Skin of body (tissue), 1 donor: ENCODE measurements at regions not wholly inside any gene's neighbourhood (a gene's known extent, or its start where the extent isn't known, plus 50 kb on each side); places are given as distances from the start of the nearest gene placed in this dataset.
"Not testable (repeated sequence)": the region's sequence is repeated elsewhere in the genome, so short reads cannot be mapped to it uniquely, and the experiment has no call there.

Experiments
- DNase-seq: peaks from one replicate; lab custom pipeline; 2025; lab: John Stamatoyannopoulos, UW

DNA sequence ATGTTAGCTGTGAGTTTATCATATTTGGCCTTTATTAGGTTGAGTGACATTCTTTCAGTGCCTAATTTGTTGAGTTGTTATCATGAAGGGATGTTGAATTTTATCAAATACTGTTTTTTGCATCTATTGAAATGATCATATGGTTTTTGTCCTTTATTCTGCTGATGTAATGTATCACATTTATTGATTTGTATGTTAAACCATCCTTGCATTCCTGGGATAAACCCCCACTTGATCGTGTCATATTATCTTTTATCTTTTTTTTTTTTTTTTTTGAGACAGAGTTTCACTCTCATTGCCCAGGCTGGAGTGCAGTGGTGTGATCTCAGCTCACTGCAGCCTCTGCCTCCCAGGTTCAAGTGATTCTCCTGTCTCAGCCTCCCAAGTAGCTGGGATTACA lies 51.9 kb upstream of the MFGE8 start:
- DNase-seq, result not testable (repeated sequence)

DNA sequence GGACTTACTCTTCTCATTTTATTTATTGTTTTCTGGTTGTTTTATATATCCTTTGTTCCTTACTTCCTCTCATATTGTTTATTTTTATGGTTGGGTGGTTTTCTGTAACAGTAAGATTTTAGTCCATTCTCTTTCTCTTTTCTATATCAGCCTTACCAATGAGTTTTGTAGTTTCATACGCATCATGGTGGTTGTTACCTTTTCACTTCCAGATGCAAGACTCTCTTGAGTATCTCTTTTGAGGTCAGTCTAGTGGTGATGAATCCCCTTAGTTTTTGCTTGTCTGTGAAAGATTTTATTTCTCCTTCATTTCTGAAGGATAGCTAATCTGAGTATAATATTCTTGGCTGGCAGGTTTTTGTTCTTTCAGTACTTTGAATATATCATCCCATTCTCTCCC lies 57.1 kb upstream of the MFGE8 start:
- DNase-seq, result no peak

DNA sequence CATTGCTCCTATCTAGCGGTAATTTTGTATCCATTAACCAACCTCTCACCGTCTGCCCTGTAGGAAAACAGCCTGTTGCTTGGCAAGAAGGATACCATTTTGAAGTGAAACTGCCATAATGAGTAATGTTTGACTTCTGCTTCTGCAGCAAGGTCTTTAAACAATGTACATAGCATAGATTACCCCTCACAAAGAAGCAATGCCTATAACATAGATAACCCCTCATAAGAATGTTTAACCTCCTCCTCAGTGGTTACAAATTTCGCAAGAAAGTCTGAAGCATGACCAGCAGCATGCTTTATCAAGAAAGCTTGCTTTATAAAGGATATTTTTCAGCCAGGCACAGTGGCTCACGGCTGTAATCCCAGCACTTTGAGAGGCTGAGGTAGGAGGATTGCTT lies 61.2 kb upstream of the MFGE8 start:
- DNase-seq, result no peak

DNA sequence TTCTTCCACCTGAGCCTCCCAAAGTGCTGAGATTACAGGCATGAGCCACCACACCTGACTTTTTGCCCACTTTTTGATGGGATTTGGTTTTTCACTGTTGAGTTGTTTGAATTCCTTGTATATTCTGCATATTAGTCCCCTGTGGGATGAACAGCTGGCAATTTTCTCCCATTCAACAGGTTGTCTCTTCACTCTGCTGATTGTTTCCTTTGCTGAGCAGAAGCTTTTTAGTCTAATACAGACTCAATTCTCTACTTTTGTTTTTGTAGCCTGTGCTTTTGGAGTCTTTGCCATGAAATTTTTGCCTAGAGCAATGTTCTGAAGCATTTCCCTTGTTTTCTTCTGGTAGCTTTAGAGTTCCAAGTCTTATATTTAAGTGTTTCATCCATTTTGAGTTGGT lies 62.7 kb upstream of the MFGE8 start:
- DNase-seq, result no peak

DNA sequence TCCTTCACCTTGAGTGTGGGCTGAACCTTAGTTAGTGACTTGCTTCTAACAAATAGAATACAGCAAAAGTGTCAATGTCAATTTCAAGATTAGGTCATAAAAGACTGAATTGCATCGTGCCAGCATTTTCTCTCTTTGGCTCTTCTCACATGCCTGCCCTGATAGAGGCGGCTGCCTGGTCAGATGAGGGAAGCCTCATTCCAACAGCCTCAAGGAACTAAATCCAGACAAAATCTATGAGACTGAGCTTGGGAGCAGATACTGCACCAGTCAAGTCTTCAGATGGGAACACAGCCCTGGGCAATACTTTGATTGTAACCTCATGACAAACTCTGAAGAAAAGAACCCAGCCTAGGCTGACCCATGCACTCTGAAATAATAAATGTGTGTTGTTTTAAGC lies 63.5 kb upstream of the MFGE8 start:
- DNase-seq, result no peak

DNA sequence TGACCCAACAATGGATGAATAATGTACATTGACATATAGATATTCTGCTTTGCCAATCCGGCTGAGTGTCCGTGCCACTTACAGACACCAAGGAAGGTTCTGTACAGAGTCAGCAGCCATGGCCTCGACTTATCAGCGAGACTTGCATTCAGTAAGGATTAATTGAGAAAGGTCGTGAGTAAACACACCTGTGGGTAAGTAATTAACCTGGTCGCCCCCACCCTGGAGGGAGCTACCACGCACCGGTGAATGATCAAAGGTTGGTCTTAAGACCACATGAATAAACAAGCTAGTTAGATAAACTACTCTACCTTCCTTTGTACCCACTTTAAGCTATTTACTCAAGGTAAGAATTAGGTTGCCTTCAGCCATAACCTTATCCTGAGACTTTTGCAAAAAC lies 66.5 kb upstream of the MFGE8 start:
- no peak for DNase-seq

DNA sequence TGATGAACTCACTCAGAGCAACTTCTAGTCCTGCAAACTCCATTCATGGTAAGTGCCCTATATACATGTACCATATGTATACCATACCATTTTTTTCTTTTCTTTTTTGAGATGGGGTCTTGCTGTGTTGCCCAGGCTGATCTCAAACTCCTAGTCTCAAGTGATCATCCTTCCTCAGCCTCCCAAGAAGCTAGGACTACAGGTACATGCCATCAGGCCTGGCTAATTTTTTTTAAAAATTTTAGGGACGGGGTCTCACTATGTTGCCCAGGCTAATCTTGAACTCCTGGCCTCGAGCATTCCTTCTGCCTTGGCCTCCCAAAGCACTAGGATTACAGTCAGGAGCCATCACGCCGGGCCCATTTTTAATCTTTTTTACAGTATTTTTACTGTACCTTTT lies 67.3 kb upstream of the MFGE8 start:
- DNase-seq, result no peak

DNA sequence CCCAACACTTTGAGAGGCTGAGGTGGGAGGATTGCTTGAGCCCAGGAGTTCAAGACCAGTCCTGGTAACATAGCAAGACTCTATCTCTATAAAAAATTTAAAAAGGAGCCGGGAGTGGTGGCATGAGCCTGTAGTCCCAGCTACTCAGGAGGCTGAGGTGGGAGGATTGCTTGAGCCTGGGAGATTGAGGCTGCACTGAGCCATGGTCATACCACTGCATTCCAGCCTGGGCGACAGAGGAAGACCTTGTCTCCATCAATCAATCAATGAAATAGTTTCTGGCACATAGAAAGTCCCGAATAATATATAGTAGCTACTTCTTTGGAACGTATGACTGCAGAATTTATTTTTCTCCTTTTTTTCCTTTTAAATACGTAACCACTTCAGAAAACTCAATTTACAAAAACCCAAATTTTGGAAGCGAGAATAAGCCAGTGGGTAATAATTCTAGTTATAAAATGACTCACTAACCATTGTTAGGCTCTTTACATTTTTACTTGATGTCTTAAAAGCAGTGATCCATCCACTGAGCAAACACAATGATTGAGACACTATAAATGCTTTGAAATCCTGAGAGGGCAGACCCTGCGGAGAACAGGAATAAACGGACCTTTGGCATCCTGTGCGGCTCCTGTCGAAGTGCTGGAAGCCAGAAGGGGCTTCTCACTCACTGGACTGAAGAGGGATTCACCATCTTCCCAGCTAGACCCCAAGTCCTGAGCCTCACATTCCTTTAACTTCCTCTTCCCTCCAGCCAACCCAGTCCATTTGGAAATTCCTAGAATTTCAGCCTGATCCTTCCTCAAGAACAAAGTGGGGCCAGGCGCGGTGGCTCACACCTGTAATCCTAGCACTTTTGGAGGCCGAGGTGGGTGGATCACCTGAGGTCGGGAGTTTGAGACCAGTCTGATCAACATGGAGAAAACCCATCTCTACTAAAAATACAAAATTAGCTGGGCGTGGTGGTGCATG lies 68.4 kb upstream of the MFGE8 start:
- no peak for DNase-seq

DNA sequence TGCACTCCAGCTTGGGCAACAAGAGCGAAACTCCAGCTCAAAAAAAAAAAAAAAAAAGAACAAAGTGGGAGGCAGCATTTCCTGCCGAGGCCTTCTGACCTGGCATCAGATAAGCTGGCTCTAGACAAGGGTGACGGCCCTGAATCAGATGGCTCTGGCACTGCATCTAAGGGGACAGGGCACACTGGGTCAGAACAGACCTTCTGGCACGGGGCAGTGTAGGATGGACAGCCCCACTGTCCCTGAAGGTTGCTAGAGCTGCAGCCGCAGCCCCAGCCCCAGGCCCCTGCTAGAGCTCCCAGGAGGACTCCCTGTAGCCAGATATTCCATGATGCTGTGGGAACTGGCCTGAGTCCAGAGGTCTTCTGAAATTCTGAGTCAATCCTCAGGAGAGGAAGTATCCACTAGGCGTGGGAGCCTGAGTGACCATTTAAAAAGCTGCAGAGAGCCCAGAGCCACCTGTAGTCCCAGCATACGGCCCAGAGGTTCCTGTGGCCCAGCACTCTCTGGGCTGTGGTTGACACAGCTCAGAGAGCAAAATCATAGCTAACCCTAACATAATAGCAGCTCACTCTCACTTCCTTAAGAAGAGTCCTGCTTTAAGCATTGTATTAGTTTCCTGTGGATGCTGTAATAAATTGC lies 69.2 kb upstream of the MFGE8 start:
- peak; percentile 44 for DNase-seq

DNA sequence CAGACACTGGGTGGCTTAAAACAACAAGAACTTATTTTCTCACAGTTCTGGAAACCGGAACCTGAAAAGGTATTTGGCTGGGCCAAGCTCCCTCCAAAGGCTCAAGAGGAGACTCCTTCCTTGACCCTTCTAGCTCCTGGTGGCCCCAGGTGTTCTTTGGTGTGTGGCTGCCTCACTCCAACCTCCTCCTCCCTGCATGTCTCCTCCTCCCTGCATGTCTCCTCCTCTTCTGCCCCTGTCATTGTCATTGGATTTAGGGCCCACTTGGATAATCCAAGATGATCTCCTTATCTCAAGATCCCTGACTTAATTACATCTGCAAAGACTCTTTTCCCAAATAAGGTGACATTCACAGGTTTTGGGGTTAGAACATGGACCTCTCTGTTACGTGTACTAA lies 69.8 kb upstream of the MFGE8 start:
- DNase-seq, result no peak

DNA sequence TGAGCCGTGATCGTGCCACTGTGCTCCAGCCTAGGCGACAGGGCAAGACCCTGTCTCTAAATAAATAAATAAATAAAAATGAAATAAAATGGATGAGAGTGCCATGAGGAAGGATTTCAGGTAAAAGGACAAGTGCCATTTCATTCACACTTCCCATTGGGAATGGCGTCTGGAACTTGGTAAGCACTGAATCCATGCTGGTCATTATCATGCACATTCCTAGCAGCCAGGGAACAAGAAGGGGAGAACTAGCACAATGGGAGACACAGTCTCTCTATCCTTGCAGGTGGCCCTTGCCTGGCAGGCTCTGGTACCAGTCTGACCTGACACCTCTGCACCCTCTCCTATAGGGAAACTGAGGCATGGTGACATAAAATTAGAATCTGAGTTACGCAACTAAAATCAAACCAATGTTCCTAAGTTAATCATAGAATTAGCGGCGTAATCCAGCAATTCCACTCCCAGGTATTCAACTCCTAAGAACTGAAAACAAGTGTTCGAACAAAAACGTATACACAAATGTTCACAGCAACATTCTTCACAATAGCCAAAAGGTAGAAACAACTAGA lies 70.8 kb upstream of the MFGE8 start:
- no peak for DNase-seq

DNA sequence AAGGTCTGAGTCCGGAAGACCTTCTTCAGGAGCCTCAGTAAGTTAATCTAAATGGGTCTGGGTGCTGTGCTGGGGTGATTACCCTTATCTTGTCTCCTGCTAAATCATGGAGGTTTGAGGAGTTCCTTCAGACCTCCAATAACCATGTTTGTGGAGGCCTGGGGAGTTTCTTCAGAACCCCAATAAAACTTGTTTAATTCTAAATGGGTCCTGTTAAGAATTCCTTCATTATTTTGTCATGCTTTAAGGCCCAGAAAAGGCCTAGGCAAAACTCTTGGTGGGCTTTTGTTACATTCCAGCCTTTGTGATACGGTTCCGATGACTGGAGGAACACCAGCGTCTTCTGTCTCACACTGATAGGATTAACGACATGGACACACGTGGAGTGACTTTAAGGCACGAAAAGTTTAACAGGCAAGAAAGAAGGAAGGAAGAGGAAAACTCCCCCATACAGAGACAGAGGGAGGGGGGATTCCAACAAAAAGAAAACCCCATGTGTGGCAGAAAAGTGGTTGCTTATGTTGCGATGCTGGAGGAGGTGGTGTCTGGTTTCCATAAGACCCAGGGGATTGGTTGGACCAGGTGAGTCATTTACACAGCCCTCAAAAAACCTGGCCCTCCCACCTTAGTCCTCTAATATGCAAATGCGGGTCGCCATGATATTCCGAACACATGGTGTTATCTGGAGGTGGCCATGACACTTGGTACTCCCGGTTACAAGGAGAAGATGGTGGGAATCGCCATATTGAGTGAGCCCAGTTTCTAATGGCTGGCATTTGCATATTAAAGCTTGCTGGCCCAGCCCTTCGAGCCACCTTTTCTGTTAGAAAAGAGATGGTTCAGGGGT lies 72.6 kb upstream of the MFGE8 start:
- no peak for DNase-seq

DNA sequence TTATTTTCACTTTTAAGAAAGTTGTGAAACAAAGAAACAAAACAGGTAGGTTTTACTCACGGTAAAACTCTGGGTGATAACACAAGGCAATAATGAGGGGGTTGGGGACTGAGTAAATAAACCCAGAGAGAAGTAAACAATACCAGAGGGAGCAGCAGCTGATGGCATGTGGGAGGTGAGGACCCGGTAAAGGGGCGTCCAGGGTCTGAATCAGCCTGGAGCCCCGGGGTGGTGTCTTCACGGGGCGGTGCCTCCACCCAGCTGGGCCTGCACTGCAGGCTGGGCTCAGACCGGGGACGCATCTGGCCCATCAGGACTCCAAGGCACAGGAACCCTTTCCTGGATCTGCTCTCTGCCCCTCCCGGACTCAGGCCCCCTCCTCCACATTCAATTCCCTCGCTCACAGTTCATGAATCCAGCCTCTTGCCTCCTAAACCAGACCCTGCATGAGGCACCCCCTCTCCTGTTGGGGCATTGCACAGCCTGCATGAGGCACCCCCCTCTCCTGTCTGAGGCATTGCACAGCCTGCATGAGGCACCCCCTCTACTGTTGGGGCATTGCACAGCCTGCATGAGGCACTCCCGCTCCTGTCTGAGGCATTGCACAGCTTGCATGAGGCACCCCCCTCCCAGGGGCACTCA lies 73.9 kb upstream of the MFGE8 start:
- DNase-seq, result no peak

DNA sequence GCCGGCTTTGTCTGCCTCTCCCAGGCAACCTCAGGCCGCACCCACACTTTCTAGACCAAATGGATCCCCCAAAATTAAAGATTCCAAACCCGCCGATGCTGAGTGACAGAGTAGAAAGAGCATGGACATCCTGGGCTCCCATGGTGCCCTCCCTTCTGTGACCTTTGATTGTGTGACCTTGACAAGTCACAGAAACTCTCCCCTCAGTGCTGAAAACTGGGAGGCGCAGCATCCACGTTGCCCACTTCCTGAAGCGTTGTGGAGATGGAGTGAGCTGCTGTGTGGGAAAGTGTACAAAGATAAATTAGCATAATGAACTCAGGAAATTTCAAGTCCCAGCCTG lies 74.4 kb upstream of the MFGE8 start:
- no peak for DNase-seq

DNA sequence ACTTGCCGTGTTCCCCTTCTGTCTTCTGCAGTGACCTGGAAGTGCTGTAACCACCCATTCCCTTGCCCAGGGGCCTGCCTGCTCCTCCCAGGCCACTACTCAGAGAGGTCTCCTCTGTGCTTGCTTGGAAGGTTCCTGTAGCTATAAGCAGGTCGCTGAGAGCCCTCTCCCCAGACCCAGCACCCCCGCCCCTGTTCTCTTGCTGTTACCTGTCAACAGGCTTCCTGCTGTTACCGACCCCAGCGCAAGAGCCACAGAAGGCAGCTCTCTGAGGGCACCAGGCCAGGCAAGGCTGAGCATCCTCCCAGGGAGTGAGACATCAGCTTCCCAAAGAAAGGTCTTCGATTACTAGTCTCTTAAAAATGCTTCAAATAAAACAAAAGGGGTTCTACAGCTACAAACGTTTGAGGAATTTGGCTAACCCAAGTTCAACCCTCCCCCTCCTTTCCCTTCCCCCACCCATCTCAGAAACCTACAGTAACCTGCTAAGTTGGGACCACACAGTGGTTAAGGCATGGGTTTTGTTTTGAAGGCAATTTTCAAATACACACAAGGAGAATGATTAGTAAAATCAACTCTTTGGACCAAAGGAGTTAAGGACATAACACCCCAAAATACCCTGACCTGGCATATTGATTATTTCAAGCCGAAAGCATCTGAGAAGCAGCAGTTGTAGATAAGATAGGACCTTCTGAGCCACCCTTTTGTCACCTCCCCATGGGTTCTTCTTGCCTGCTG lies 74.9 kb upstream of the MFGE8 start:
- no peak for DNase-seq

DNA sequence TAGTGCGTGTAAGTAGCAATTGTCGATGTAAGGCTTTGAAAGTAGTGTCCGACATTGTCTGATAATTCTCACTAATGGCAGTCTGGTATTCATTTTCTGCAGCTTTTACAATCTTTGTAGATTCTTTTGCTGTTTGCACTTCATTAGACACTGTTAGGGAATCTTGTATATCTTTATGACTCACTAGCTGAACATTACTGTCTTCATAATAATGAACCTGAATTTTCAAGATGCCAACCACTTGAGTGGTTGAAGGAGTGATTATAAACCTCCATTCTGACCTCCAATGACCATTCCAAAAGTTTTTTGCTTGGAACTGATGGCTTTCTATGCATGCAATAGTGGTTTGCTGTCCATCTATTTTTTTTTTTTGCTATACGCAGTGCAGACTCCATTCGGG lies 76.4 kb upstream of the MFGE8 start:
- DNase-seq, result no peak

DNA sequence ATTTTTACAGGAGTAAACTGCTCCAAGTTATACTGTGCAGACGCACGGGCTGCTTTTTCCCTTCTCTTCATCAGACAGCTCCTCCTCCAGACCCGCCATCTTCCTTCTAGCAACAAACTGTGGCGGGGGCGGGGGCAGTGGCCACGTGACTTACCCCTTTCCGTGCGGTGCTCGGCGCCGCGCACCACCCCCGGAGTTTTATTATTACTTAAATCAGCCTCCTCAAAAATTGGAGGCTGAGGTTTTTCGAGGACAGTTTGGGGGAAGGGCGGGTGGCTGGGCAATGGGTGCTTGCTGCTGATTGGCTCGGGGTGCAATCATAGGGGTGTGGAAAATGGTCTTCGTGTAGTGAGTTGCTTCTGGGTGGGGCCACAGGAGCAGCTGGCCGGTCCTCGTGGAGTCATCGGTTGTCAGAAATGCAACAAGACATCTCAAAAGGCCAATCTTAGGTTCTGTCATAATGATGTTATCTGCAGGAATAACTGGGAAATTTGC lies 77.1 kb upstream of the MFGE8 start:
- DNase-seq, result no peak

DNA sequence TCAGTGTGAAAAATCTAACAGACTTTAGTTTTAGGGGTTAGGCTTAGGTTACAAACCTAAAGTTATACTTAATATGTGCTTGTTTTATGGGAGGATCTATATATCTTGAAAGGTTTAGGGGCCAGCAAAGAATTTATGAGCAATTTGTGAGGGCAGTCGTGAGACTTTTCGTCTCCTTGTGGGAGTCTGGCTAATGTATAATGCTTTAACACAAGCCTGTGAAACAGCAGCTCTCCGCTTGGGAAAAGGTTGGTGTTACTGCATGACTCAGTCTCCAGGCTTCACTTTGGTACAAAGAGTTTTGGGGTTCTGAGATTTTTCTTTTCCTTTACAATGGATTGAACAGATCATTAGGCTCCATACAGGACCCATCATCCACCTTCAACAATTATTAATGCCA lies 79.0 kb upstream of the MFGE8 start:
- no peak for DNase-seq

DNA sequence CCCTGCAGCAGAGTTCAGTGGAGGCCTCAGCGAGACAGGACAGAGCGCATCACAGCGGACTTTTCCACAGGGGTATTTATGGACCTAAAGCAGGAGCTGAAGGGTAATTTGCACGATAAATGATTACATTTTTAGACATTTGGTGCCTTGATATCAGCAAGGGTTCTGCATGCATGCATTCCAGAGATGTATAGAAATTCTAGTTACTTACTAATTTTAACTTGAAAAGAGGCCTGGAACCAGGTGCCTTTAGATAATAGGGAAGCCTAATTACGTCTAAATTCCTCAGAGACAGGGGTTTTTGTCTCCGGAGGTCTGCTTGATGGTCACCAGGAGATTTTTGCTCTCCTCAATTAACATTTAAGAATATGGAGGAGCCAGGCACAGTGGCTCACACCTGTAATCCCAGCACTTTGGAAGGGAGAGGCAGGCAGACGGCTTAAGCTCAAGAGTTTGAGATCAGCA lies 79.8 kb upstream of the MFGE8 start:
- DNase-seq, result no peak

DNA sequence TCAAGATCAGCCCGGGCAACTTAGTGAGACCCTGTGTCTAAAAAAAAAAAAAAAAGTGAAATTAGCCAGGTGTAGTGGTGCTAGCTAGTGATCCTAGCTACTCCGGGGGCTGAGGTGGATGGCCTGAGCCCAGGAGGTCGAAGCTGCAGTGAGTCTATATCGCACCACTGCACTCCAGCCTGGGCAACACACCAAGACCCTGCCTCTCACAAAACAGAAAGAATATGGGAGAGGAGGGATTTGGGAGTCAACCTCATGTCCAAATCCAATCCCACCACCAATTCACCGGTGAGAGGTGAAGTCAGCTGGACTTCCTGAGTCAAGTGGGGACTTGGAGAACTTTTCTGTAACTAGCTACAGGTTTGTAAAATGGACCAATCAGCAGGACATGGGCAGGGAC lies 80.5 kb upstream of the MFGE8 start:
- DNase-seq, result no peak
